Stimulated activated CD8-positive, alpha-beta memory T cell treated with anti-CD3 and anti-CD28 coated beads, Interleukin-7, amount 100 ng/mL, for 48 hours (primary cell): ENCODE measurements at regions not wholly inside any gene's neighbourhood (a gene's known extent, or its start where the extent isn't known, plus 50 kb on each side); places are given as distances from the start of the nearest gene placed in this dataset.
A peak's percentile ranks its signal among the peaks of the same experiment; 100 is the strongest.

ENCODE experiments used
- DNase-seq, 2 donors: peaks; one replicate each; pipeline ENCODE4 v3.0.0-alpha.2; 2020; ENCODE audit warnings: low read depth in 1 of 2; ENCODE audit errors: extremely low read depth in 1 of 2

- no peak for DNase-seq
Observed at GRCh38 chr17:34099859-34100515, 155.1 kb upstream of the CCL2 start.

DNA sequence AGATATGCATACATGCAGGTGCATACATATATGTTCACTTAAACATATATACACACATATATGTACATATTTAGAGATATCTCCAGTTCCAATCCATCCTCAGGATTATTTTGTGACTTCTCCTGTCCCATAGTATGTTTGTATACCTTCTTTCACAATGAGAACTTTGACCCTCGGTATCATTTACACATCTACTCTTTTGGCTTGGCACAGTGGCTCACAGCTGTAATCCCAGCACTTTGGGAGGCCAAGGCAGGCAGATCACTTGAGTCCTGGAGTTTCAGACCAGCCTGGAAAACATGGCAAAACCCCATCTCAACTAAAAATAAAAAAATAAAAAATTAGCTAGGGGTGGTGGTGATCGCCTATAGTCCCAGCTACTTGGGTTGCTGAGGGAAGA, 148.1 kb upstream of the CCL2 start:
- no peak for DNase-seq

DNA sequence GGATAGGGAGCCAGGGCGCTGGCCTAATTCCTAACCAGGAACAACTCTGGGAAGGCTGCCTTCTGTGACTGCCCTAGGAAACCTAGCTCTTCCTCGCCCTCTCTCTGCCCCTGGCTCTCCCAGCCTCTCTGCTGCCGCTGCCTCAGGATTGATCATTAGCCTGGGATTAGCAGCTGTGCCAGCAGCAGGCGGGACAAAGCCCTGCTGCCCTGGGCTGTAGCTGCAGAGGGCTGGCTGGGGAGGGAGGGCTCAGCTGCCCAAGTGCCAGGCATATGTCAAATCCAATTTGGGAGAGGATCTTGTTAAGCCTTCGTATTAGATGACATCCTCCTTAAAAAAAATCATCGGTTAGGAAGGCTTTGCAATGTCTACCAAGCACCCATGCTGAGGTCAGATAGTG, 144.8 kb upstream of the CCL2 start:
- no peak for DNase-seq

DNA sequence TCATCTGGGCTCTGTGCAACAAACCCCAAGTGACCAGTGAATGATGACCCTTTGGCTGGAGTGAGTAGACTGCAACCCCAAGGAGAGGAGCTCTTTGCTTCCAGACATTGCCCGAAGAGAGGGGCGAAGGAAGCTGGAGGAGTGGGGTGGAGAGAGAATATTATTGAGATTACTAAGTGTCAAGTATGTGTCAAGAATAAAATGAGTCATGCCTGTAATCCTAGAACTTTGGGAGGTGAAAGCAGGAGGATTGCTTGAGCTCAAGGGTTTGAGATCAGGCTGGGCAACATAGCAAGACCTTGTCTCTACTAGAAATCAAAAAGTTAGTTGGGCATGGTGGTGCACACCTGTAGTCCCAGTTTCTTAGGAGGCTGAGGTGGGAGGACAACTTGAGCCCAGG, 142.0 kb upstream of the CCL2 start:
- no peak for DNase-seq

- DNase-seq = no peak
Observed at GRCh38 chr17:34114174-34114573, 140.9 kb upstream of the CCL2 start.

DNA sequence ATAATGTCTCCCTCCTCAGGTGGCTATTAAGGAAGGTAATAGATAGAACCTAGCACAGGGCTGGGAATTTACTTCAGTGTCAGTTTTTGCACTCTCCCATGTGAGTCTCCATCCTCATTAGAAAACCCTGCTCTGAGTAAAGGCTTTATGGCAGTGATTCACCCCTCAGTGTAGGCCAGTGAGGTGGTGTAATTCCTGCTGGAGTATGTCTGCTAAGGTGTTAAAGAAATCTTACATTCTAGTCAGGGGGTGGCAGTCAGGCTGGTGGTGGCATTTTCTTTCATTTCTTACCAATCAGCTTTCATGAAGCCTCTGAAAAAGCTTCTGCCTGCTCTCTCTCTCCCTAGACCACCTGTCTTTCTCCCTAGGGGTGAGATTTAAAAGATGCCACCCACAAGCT, 138.8 kb upstream of the CCL2 start:
- DNase-seq = no peak

- no peak for DNase-seq
Observed at GRCh38 chr17:34117332-34117731, 137.8 kb upstream of the CCL2 start.

GRCh38 chr17:34117811-34118210, 137.3 kb upstream of the CCL2 start:
- no peak for DNase-seq

- DNase-seq = no peak
Observed at GRCh38 chr17:34118564-34118963, 136.5 kb upstream of the CCL2 start.

GRCh38 chr17:34121311-34121710, 133.8 kb upstream of the CCL2 start:
- DNase-seq = no peak

DNA sequence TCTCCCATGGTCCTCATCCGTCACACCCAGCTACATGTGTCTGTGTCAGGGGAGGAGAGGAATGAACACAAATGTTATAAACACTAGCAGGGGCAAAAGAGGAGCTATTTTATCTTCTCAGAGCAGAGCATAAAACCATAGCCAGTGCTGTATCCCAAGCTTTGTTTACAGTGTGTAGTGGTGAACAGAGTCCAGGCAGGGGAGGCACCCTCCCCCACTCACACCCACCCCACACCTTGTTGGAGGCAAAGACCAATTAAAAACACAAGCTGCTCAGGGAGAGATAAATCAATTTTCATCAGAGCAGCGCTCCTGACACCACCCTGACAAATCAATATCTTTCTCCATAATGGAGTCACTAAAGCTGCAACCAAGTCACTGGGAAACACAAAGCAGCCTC, 132.6 kb upstream of the CCL2 start:
- DNase-seq = no peak

DNA sequence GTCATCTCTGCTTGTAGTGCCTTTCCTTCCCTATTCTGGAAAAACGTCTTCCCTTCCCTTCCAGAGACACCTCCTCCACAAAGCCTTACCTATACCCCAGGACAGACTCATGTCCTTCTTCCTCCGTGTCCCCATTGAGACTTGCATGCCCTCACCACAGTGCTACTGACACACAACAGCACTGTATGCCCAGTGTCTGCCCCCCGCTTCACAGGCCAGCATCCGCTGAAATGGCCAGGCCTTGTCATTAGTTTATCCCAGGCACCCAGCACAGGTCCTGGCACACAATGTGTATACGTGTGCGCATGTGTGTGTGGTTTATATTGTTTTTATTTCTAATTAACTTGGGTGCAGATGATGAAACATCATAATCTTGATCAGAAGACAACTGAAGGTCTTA, 130.1 kb upstream of the CCL2 start:
- DNase-seq = no peak

DNA sequence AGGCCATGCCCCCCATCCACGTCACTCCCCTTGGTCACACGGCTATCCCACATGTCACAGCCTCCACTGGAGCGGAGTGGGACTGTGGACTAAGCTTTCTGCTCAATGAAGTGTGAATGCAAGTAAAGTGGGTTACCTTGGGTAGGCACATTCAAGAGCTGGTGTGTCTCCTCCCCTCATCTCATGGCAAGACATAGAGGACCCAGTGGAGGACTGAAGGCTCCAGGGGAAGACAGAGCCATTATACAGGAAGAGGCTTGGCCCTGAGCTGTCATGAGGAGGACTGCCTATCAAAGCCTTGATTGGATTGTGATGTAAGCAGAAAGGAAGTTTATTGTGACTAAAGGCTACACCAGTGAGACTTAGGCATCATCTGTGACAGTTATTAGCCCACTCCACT, 129.2 kb upstream of the CCL2 start:
- DNase-seq = no peak

- no peak for DNase-seq
Observed at GRCh38 chr17:34126496-34126895, 128.6 kb upstream of the CCL2 start.

DNA sequence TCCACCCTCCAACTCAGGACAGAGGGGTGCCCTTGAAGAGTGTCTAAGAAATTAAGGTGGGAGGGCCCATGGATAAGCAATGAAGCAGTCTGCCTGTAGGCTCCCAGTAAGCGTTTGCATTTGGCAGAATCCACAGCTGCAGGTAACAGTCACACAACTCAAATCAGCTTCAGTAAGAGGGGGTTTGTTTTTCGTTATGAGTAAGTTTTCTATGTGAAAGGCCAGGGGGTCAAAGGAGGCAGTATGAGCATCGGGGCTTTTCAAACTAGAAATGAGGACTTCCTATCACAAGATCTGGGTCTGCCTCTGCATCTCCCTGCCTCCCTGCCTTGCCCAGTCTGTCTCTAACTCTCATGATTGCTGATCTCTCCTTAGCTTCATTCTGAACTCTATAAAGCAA, 128.1 kb upstream of the CCL2 start:
- no peak for DNase-seq

GRCh38 chr17:34130544-34130943, 124.5 kb upstream of the CCL2 start:
- DNase-seq = no peak

DNA sequence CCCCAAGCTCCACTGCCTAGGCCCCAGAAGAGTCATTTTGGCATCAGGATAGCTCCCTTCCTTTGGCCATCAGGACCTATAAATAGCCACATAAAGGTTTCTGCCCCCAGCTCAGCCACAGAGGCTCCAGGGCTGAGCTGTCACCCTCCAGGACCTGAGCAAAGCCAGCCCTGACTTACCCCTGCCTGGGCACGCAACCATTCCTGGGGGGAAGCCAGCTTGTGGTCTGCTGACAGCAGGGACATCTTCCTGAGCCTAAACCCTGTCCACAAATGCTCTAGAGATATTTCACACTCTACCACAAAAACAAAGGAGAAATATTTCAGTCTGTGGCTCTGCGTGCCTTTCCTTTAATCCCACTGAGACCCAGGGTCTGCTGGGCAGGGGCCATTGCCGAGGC, 123.7 kb upstream of the CCL2 start:
- DNase-seq = no peak

- DNase-seq = no peak
Observed at GRCh38 chr17:34133350-34133749, 121.7 kb upstream of the CCL2 start.

DNA sequence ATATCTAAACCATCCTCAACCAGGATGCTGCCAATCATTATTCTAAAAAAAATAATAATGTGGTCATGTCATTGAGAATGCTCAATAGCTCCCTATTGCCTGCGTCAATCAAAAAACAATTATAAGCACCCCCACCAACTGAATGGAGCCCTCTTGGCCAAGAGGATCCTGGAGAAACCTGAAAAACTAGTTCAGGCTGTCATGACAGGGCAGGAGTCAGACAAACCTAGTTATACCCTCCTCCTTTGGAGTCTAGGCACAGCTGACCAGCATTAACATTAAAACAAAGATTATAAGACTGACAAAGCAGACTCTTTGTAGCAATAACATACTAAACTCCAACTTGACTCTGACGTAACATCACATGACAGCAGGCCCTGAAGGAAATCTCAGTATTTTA, 119.2 kb upstream of the CCL2 start:
- DNase-seq = no peak

- no peak for DNase-seq
Observed at GRCh38 chr17:34140006-34140405, 115.1 kb upstream of the CCL2 start.

DNA sequence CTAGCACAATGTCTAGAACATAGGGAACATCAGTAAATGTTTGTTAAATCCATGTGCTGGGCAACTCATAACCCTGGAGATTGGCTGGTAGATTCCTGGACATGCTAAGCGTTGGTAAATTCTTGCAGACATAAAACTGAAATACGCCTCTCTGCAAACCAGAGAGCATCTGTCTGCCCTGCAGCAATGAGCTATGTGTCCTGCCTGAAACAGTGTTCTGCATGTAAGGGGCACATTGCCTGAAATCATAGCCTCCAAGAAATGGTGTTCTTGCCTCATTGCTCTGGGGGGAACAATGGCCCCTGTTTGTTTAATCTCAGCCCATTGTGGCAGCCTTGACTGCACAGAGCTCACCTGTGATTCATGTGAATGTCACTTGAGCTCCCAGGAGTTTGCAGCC, 113.5 kb upstream of the CCL2 start:
- no peak for DNase-seq

- DNase-seq = no peak
Observed at GRCh38 chr17:34143430-34143829, 111.7 kb upstream of the CCL2 start.

DNA sequence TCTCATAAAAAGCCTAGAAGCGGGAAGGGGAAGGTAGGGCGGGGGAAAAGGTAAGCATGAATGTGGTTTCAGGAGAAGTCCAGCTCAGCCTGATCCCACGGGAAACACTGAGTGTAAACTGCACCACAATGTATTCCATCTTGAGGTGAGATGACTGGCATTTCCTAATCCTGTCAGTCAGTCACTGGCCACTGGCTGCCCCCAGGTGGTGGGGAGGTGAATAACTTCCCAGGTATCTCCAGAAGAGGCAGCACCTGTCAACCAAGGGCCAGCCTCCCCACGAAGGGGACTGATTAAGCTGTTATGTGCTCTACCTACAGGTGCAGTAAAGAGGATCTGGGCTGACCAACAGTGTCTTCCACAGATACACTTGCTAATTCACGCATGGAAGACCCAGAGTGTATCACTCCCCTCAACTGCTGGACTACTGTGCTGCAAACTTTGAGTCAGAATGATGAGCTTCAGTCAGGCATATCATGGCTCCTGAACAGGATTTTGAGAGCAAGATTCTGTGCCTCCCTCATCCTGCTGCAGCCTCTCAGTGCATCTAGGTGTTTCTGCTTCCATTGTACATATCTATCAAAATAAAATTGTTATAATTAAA, 108.5 kb upstream of the CCL2 start:
- DNase-seq = peak; percentile 7 to 26
